ENCODE measurements at regions not wholly inside any gene's neighbourhood (a gene's known extent, or its start where the extent isn't known, plus 50 kb on each side); places are given as distances from the start of the nearest gene placed in this dataset.

DNA sequence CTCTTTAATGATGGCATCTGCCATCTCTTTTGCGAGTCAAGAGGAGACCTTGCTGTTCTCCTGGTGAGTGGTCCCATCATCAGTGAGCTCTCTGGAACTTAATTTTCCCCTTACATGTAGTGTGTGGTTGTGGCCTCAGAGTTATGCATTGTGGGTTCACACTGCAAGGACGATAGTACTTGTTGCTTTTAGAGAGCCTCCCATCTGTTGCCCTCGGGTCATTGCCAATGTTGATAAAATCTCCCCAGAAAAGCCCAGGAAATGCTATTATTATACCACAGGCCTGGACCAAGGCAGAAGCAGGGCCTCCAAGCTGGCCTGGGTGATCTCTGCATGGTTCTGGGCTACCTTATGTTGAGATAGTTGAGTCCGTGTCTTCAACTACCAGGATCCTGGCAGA is 241.6 kb downstream of the BMP7 start:
- no peak for DNase-seq (ENCODE audit: low read depth)

DNA sequence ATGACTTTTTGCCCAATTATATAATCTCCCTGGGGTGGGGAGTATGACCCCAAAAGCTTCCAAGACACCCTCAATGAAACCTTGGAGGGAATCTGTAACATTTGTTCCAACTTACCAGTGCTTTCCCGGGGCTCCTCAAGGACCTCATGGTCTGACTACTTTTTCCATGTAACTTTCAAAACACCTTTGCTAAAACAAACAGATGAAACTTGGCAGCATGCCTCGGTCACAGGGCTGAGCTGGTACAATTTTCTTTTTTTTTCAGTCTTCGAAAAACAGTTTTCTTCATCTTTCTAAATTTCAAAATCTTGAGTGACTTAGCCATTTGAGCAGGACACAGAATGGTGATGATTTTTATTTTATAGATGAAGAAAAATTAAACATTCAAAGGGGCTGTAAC is 241.2 kb downstream of the BMP7 start:
- DNase-seq (ENCODE audit: low read depth) = no peak

DNA sequence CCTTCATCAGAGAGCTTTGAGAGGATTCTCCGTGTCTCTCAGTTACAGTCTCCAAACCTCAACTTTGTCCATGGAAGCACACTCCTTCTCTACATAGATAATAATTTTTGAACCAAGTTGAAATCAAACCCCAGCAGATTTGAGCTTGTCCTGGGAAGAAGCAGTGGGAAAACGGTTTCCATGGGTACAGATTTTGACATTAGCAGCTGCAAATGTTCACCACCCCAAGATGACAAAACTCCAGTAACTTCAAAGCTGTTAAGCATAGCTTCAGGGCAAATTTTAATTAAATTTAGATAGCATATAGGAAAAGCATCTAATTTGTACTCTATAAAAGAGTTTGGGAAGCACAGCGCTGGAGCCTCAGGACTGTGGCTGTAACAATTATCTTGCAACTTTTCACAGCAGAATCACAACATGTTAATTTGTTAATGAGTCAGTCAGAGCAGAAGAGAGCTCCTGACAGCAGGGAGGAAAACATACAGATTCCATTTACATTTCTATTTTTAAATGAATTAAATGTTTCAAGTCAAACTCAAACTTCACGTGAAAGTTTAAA is 240.7 kb downstream of the BMP7 start:
- DNase-seq (ENCODE audit: low read depth) = no peak

DNA sequence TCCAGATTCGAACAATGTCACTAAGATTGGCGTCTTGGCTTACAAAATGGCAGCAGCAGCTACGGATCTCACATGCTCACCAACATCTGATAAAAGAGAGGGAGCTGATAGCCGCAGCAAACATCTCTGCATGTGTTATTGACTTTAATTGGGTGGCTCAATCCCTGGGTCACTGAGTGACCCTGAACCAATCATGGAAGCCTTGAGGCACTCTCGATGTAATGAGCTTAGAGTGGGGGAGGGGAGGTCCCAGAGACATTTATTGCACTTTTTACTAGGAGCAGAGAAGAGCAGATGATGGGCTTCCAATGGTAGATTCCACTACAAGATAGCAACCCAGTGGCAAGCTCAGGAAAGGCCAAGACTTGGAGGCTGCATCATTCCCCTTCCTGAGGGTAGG is 238.7 kb downstream of the BMP7 start:
- no peak for DNase-seq (ENCODE audit: low read depth)

DNA sequence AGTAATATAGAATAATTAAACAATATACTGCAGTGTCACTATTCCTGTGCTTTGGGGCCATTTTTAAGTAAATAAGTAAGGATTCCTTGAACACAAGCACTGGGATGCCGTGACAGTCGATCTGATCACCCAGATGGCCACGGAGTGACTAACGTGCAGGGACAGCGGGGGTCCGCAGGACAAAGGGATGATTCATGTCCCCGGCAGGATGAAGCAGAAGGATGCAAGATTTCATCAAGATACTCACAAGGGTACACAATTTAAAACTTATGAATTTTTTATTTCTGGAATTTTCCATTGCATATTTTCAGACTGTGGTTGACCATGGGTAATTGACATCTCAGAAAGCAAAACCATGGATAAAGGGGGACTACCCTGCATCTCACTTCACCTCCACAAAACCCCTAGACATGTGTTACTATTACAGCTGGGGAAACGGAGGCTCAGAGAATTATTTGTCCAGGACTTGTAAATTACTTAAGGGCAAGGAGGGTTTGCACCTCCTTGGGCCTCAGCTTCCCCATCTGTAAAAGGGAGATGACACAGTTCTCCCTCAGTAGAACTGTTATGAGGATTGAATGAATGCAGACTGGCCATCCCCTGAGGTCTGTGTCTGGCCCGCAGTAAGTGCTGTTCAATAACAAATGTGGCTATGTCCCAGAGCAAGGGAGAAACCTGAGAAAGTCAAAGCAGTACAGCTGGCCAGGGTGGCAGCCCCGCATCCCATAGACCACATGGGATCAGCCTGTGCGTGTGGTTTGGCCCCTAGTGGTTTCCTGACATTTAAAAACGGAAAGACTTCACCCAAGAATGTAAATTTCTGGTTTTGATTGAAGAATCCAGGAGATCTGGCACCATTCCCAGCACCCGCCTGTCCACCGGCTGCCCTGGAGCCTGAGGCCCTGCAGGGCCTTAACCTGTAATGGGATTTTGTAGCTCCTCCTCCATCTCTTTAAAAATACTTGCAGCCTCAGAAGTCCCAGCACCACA is 235.5 kb downstream of the BMP7 start:
- no peak for DNase-seq (ENCODE audit: low read depth)

DNA sequence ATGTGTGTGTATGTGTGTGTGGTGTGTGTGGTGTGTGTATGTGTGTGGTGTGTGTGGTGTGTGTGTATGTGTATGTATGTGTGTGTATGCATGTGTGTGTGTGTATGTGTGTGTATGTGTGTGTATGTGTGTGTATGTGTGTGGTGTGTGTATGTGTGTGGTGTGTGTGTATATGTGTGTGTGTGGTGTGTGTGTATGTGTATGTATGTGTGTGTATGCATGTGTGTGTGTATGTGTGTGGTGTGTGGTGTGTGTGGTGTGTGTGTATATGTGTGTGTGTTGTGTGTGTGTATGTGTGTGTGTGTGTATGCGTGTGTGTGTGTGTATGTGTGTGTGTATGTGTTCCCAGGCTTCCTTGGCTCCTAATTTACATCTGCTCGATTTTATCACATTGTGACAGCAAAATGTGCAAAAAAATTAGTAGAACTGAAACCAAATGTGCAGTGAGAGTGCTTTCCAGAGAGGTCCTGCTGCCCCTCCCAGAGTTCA is 234.5 kb downstream of the BMP7 start:
- DNase-seq (ENCODE audit: low read depth) = no peak

DNA sequence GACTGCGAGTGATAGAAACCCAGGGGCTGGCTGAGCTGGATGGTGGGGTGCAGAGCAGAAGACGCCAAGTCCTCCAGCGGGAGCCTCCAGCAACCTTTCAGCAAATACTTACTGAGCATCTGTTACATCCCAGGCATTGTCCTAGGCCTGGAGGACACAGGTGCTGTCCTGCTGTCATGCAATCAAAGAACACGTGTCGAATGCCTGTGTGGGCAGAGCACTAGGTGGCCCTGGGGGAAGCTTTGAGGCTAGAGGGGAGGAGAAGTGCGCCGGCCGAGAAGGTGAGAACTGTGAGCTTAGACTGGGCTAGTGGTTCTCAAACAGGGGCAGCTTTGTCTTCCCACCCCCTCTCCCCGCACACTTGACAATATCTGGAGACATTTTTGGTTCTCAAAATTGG is 233.6 kb downstream of the BMP7 start:
- no peak for DNase-seq (ENCODE audit: low read depth)

DNA sequence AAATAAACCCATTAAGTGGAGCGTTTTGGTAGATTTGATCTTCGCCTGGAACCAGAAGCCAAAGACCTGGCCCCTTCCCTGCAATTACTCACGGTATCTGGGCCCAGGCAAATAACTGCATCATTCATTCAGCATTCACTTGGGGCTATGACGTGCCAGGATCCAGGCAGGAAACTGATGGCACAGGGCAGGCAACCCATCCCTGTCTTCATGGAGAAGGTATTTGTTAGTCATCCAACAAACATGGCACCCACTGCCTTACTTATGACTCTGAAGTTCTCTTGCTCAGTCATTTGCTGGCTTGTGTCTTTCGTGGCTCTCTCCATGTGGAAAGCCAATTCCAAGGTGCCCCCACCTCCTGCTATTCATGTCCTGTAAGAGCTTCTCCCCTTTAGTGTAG is 232.4 kb downstream of the BMP7 start:
- DNase-seq (ENCODE audit: low read depth) = no peak

DNA sequence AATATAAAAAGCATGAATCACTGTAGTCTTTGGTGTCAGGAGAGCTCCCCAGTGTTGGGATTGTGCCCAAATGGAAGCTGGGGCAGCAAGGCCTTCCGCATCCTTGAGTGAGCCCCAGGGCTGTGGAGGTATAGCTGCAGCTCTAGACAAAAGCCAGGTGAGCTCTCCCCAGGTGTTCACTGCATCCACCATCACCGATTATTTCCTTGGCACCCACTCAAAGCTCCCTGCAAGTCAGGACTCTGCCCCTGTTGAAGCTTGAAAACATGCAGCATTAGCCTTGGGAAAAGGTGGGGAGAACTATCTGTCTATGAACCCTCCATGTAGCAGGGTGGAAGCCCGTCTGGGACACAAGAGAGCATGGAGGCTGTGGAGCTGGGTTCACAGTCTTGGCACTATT is 228.8 kb downstream of the BMP7 start:
- DNase-seq (ENCODE audit: low read depth) = no peak

DNA sequence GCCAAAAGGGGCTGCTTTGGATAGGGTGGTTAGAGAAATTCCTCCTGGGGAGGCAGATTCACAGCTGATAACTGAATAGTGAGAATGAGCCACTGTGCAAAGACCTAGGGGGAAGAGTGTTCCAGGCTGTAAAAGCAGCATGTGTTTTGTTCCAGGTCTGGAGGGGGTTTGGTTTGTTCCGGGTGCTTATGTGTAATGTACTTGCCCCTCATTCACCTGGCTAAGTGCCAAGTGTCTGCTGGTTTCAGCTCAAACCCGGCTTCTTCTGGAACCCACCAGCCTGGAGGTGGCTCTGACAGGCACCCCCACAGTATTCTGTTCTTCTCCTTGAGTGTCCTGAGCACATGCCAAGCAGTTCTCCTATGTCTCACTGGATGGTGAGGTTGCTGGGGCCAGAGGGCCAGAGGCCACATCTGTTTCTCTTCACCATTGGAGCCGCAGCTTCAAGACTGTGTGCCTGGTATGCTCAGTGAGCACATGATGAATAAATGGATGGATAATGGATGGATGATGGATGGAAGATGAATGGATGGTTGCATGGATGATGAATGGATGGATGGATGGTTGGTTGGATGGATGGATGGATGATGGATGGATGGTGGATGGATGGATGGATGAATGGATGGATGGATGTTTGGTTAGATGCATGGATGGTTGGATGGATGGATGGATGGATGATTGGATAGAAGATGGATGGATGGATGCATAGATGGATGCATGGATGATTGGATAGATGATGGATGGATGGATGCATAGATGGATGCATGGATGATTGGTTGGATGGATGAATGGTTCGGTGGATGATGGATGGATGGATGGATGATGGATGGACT is 227.6 kb downstream of the BMP7 start:
- no peak for DNase-seq (ENCODE audit: low read depth)

DNA sequence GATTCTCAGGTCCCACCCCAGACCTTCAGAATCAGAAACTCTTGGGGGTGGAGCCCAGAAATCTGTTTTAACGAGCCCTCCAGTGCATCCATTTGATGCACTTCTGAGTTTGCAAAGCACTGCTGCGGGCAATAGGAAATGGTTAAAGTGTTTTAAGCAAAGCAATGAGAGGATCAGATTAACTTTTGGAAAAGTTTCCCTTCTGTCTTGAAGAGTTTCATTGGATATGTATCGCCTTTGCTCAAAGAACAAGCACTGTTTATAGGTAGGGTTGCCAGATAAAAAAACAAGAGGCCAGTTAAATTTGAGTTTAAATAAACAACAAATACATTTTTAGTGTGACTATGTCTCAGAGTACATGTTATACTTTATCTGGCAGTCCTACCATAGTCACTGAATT is 226.0 kb downstream of the BMP7 start:
- no peak for DNase-seq (ENCODE audit: low read depth)

DNA sequence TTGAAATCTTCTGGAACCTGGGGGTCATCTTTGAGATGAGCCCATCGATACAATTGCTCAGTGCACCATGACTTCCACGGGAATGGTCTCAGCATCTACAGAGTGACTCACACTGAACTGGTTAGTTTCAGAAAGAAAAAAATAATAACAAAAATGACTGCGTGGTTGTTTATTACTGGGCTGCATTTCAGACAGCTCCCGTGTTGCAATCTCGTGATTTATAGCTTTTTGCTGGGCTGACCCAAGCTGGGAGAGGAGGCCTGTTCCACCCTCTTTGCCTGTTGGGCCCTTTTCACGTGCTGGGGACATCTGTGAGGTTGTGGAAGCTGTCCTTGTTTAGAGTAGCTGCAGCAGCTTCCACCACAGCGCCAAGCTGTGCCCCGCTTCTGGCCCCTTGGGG is 225.5 kb downstream of the BMP7 start:
- no peak for DNase-seq (ENCODE audit: low read depth)

DNA sequence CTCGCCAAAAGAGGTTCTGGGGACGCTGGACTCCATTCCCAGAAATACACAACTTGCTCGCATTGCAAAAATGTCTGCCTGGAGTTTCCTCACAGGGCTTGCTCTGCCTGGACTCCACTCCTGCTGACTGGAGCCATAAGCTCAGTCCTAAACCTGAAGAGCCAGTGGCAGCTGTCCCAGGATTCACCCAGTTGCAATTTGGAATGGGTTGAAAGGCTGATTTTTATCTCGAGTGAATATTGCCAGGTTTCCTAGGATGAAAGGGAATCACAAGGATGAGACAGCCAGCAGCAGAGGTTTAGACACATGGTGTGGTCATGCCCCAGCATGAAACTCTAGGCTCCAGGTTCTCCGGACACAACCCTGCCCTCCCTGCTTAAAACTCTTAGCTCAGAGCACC is 223.3 kb downstream of the BMP7 start:
- DNase-seq (ENCODE audit: low read depth) = no peak

DNA sequence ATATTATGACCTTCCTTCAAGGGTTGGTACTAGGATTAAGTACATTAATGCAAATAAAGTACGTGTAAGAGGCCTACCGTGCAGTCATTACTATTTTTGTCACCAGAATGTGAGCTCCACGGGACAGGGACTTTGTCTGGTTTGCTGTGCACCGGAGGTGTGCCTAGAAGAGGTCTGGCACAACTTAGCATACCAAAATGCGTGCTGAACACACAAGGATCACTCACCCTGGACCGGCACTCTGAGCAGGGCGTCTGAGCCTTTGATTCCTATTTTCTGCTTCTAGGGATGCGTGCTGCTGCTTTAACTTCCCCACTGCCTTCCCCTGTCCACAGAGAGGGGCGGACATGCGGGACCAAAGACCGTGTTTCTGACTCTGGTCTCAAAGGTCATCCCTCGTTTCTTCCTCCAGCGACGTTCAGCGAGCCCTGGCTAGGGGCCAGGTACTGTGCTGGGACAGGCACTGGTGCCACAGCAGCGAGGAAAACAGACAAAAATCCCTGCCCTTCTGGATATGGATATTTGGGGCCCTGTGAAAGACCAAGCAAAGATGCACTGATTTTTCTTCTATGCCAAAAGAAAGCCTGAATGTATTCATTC is 222.7 kb downstream of the BMP7 start:
- DNase-seq (ENCODE audit: low read depth) = no peak

DNA sequence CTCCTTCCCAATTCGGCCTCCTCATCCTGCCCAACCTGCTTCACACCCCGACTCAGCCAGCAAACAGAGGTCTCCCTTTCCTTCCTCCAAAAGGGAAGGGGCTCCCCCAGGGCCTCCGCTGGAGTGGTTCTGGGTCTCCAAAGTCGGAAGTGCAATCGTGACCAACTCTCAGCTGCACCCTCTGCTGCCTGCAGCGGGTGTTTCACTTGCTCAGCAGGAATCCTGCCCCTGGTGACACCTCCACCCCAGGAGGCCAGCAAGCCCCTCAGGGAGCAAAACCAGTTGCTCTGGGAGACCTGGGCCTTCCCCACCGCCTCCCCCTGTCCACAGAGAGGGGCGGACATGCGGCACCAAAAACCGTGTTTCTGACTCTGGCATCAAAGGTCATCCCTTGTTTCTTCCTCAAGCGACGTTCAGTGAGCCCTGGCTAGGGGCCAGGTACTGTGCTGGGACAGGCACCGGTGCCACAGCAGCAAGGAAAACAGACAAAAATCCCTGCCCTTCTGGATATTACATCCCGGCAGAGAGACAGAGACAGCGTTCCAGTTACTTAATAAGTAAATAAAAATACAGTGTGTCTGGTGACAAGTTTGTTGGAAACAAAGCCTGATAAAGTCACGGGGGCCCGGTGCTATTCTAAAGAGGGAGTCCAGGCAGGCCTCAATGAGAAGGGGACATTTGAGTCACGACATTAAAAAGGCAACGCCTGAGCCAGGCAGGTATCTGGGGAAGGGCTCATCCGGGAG is 219.0 kb downstream of the BMP7 start:
- DNase-seq (ENCODE audit: low read depth) = no peak

DNA sequence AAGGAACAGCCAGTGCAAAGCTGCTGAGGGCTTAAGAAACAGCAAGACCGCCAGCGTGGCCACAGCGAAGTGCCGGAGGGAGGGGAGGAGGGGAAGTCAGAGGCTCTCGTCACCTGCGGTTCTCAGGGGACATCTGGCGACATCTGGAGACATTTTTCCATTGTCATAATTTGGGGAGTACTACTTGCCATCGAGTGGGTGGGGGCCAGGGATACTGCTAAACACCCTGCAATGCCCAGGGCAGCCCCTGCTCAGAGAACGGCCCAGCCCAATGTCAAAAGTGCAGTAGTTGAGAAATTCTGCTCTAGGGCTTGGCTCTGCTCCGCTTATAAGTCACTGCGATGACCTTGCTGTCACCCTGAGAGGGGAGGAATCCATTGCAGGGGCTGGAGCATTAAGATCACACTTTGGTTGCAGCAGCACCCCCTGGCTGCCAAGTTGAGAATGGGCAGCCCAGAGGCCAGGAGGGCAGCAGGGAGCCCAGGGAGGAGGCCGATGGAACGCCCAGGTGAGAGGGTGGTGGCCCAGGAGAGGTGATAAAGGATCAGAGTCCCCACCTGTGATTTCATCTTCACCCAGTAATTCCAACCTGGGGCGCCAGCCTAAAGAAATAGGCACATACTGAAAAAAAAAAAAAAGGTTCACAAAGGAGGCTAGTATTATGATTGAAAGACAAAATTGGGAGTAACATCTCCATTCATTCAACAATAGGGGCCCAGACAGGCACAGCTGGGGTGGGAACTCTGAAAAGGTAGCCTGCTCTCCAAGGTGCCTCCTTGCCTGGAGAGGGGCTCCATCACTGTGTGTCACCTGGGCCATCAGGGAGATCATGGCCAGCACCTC is 218.2 kb downstream of the BMP7 start:
- no peak for DNase-seq (ENCODE audit: low read depth)

DNA sequence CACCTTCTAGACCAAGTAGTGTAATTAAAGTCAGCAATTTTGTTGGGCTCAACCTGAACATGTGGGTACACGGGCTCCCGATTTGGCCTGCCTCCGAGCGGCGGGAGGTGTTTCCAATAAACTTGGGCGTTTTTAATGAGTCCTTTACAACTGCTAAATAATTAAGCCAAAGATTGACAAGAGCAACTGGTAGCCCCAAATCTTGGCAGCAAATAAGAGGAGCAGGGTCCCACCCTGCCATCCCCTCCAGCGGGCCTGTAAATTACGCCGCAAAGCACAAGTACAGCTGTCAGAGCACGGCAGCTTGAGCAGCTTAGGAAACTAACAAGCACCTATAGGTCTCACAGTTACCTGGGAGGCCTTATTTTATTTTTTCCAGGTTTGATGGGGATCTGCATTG is 217.1 kb downstream of the BMP7 start:
- DNase-seq (ENCODE audit: low read depth) = no peak

DNA sequence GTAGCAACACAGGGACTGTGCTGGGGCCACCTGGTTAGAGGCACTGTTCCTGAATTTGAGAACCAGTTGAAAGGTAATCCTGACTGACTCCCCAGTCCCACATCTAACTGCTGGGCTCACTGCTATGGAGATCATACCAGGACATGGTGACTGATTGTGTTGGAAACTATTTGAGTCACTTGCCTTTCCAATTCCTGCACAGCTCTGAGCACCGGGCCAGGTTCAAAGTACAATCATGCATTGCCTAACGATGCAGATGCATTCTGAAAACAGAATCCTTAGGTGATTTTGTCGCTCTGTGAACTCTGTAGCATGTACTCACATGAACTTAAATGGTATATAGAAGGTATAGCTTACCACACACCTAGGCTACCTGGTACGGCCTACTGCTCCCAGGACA is 215.3 kb downstream of the BMP7 start:
- no peak for DNase-seq (ENCODE audit: low read depth)

DNA sequence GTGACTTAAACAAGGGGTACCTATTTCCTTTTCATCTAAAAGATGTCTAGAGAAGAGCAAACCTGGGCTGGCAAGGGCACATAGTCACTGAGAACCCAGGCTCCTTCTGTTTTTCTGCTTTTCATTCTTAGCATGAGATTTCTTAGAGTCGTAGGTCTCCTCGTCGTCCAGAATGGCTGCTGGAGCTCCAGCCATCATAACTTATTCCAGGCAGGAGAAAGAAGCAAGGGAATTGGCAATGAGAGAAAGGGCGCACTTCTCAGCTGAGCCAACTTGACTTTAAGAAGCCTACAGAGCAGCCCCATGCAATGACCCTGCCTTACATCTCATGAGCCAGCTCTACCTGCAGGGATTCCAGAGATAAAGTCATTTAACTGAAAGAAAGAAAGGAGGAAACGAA is 213.4 kb downstream of the BMP7 start:
- DNase-seq (ENCODE audit: low read depth) = no peak
